ENCODE measurements at regions not wholly inside any gene's neighbourhood (a gene's known extent, or its start where the extent isn't known, plus 50 kb on each side); places are given as distances from the start of the nearest gene placed in this dataset.

DNA sequence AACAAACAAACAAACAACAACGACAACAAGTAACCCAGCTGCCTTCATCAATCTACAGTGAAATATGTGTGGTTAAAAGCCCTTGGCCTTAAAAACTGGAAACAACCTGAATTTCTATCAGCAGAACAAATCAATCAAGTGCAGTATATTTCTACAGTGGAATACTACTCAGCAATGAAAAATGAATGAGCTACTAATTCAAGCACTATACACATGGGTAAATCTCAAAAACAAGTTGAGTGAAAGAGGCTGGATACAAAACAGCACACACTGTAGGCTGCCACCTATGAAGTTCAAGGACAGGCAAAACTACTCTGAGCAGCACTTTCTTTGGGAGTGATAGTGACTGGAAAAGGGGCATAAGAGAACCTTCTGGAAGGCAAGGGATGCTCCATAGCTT is 395.5 kb upstream of the PROK2 start:
- Histone ChIP-seq H3K18ac (ENCODE audit: low read depth, low read length) (no peak overlapping the region), H3K79me1 (ENCODE audit: low read depth in 1 of 2, low read length in 2 of 2) (no peaks in the 10 kb centered on the region), H2AFZ (replicated peaks; ENCODE audit: low read length, poor library complexity) (no peak overlapping the region), H3K4me3 (ENCODE audit: insufficient read depth, low read depth, low read length) (no peak overlapping the region), H3K27me3 (ENCODE audit: control insufficient read depth, insufficient read depth, low read length) (peaks cover 14% of the 10 kb centered on the region), H3K23ac (ENCODE audit: low read depth, low read length) (no peak overlapping the region), H3K9ac (ENCODE audit: low read depth, low read length) (no peak overlapping the region), H3K4me2 (ENCODE audit: low read depth, low read length) (no peak overlapping the region), H4K8ac (ENCODE audit: low read depth in 2 of 2, low read length in 2 of 2) (no peak overlapping the region), H2AK5ac (ENCODE audit: low read depth, low read length) (no peak overlapping the region), H2AK9ac (replicated peaks; ENCODE audit: low read depth, low read length, poor library complexity) (no peak overlapping the region), H3K56ac (ENCODE audit: extremely low read depth, insufficient read depth, low read length) (no peak overlapping the region), H3K4me1 (ENCODE audit: control insufficient read depth, insufficient read depth, low read length) (no peaks in the 10 kb centered on the region), H3K27ac (ENCODE audit: insufficient read depth, low read length) (no peak overlapping the region), H3K36me3 (ENCODE audit: control insufficient read depth, insufficient read depth, low read length) (no peaks in the 10 kb centered on the region), H4K91ac (ENCODE audit: insufficient read depth, low read depth, low read length) (no peak overlapping the region), H2BK20ac (ENCODE audit: low read depth, low read length) (no peak overlapping the region), H2BK120ac (ENCODE audit: low read depth, low read length) (no peak overlapping the region), H3K4ac (ENCODE audit: low read depth, low read length) (no peak overlapping the region), H2BK5ac (ENCODE audit: low read depth, low read length, poor library complexity, severe bottlenecking) (no peak overlapping the region), H4K5ac (ENCODE audit: low read depth, low read length) (no peak overlapping the region), H3K9me1 (ENCODE audit: insufficient read depth, low read length) (no peaks in the 10 kb centered on the region), H2BK15ac (ENCODE audit: low read depth, low read length) (no peak overlapping the region), H3K9me3 (ENCODE audit: control insufficient read depth, insufficient read depth, low read length) (no peaks in the 10 kb centered on the region), H4K20me1 (ENCODE audit: insufficient read depth, low read length) (no peaks in the 10 kb centered on the region), H3K14ac (replicated peaks; ENCODE audit: low read depth, low read length) (no peak overlapping the region)
- intact Hi-C loops (cut with micrococcal nuclease) (no loop called here), dilution Hi-C loops (cut with HindIII; ENCODE audit: low sequenced_read_pairs, unreplicated experiment) (no loop called here), in situ Hi-C loops (cut with MboI; ENCODE audit: low sequenced_read_pairs) (no loop called here)
- ATAC-seq (ENCODE audit: low read depth) (no peak), DNase-seq (no peak)
- CTCF ChIA-PET, result no interaction called here
- POLR2A ChIA-PET (ENCODE audit: unreplicated experiment), result no interaction called here
- no CpG with 5 or more reads among the region's 1 CpG for WGBS, 2 experiments (ENCODE audit: extremely low coverage in 2 of 2, insufficient read length in 1 of 2)
- no peak for TF ChIP-seq CEBPB (IDR thresholded peaks at IDR 0.05; ENCODE audit: low read depth, low read length)
- no peak for TF ChIP-seq CTCF (conservative IDR thresholded peaks at IDR 0.05; ENCODE audit: low read depth, low read length)
- TF ChIP-seq MXI1 (IDR thresholded peaks at IDR 0.05; ENCODE audit: borderline replicate concordance, low read depth, low read length), result no peak
- TF ChIP-seq MAFK (IDR thresholded peaks at IDR 0.05; ENCODE audit: low read depth, low read length), result no peak
- TF ChIP-seq FOS (IDR thresholded peaks at IDR 0.05; ENCODE audit: low read depth, low read length), result no peak
- no peak for TF ChIP-seq RFX5 (IDR thresholded peaks at IDR 0.05; ENCODE audit: low read depth, low read length)
- no peak for TF ChIP-seq POLR2A (IDR thresholded peaks at IDR 0.05; ENCODE audit: low read depth, low read length)
- TF ChIP-seq NFE2L2 (IDR thresholded peaks at IDR 0.05; ENCODE audit: low read depth, low read length), result no peak
- no peak for TF ChIP-seq CHD1 (IDR thresholded peaks at IDR 0.05; ENCODE audit: low read depth, low read length)
- no peak for TF ChIP-seq RCOR1 (IDR thresholded peaks at IDR 0.05; ENCODE audit: insufficient replicate concordance, low read length)
- no peak for TF ChIP-seq SMC3 (IDR thresholded peaks at IDR 0.05; ENCODE audit: low read depth, low read length)
- BruUV-seq (replicated peaks), result no TSS peak

Measured in IMR-90 (cell line).